ENCODE measurements at regions not wholly inside any gene's neighbourhood (a gene's known extent, or its start where the extent isn't known, plus 50 kb on each side); places are given as distances from the start of the nearest gene placed in this dataset.

GRCh38 chr13:55000043-55000442 lies 1971.4 kb downstream of the OLFM4 start:
- no peaks in the 10 kb centered on the region for H3K79me2 ChIP-seq (ENCODE audit: control insufficient read depth in 1 of 2, insufficient read depth in 2 of 2, low read length in 2 of 2)
- FAIRE-seq, result peak; percentile 98
- no peak overlapping the region for H3K56ac ChIP-seq (replicated peaks; ENCODE audit: insufficient read length, low read depth, low read length)
- H3K4me2 ChIP-seq (ENCODE audit: insufficient read depth in 1 of 2, low read depth in 2 of 2, low read length in 2 of 2), result peak overlapping the region; percentile 15 to 45; a peak in 3 of 4 replicates
- H3K27ac ChIP-seq (ENCODE audit: low read depth, low read length), result no peak overlapping the region
- ChIA-PET POLR2A (ENCODE audit: partially characterized antibody) (interaction anchor here (0.7 kb wide), 1 partner anchor 51 kb away, joined by 3 read pairs; no protein-coding TSS in a partner anchor), CTCF (ENCODE audit: partially characterized antibody) (interaction anchor here (0.8 to 1.7 kb wide), 5 partner anchors 11 to 245 kb away, joined by 3 to 6 read pairs (median 4); no protein-coding TSS in a partner anchor)
- peak overlapping the region in 1 of 4 experiments; percentile 35; a peak in 2 of 8 replicates for H3K4me3 ChIP-seq (ENCODE audit: extremely low read depth in 1 of 4, insufficient read depth in 2 of 4, low read depth in 3 of 4, low read length in 4 of 4)
- H3K23ac ChIP-seq (ENCODE audit: insufficient read length), result no peak overlapping the region
- no peak overlapping the region for H2BK12ac ChIP-seq (ENCODE audit: low read depth, low read length)
- peak overlapping the region; percentile 22 for H4K91ac ChIP-seq (replicated peaks; ENCODE audit: insufficient read length, low read length)
- no peaks in the 10 kb centered on the region for H4K20me1 ChIP-seq (replicated peaks in 1 of 2; ENCODE audit: control insufficient read depth in 1 of 2, insufficient read depth in 2 of 2, low read length in 2 of 2)
- peak overlapping the region; percentile 67; the same call in 1 of the 2 replicates for H2BK5ac ChIP-seq (ENCODE audit: low read depth, low read length)
- peaks cover 15 to 21% of the 10 kb centered on the region in 2 experiments for H3K9me3 ChIP-seq (ENCODE audit: insufficient read depth in 2 of 2, low read depth in 1 of 2, low read length in 1 of 2)
- H3K9ac ChIP-seq (replicated peaks in 1 of 4; ENCODE audit: extremely low read depth in 1 of 4, low read depth in 3 of 4, low read length in 3 of 4), result no peak overlapping the region
- H2AK5ac ChIP-seq (ENCODE audit: low read depth, low read length), result no peak overlapping the region
- peaks cover 0 to 21% (median 9%) of the 10 kb centered on the region in 4 experiments; a peak in 3 of 8 replicates for H3K36me3 ChIP-seq (ENCODE audit: control insufficient read depth in 2 of 4, insufficient read depth in 4 of 4, low read length in 3 of 4)
- no peak for DNase-seq (ENCODE audit: low read depth in 1 of 2, low spot score in 2 of 2)
- H2AFZ ChIP-seq (ENCODE audit: low read length), result no peak overlapping the region
- H2BK20ac ChIP-seq (ENCODE audit: low read length), result no peak overlapping the region
- H2BK120ac ChIP-seq (replicated peaks; ENCODE audit: low read depth, low read length), result peak overlapping the region; percentile 45
- no peaks in the 10 kb centered on the region for H3K79me1 ChIP-seq (ENCODE audit: low read depth, low read length)
- no peak overlapping the region for H3K18ac ChIP-seq (ENCODE audit: extremely low read depth, low read length)
- no peaks in the 10 kb centered on the region for H3K27me3 ChIP-seq (replicated peaks in 1 of 4; ENCODE audit: control insufficient read depth in 3 of 4, extremely low read depth in 1 of 4, insufficient read depth in 3 of 4, low read length in 3 of 4)
- peak overlapping the region; percentile 94 for H4K5ac ChIP-seq (ENCODE audit: insufficient read length, low read depth, low read length)
- H3K4me1 ChIP-seq (replicated peaks in 1 of 4; ENCODE audit: control insufficient read depth in 3 of 4, insufficient read depth in 4 of 4, low read length in 3 of 4), result peaks cover 0 to 21% (median 16%) of the 10 kb centered on the region in 4 experiments; a peak in 6 of 7 replicates
- no peak overlapping the region for H3K14ac ChIP-seq (ENCODE audit: insufficient read length)
- H2BK15ac ChIP-seq (ENCODE audit: low read length), result no peak overlapping the region
- no peaks in the 10 kb centered on the region for H3K23me2 ChIP-seq (ENCODE audit: low read depth, low read length)
- no peak overlapping the region for H4K8ac ChIP-seq (ENCODE audit: extremely low read depth, insufficient read depth, low read length)
- H3K4ac ChIP-seq (replicated peaks; ENCODE audit: insufficient read length, low read depth, low read length), result no peak overlapping the region
- 1% methylated on average over 3 of the region's 3 CpGs; no CpG with 5 or more reads in 1 of the 2 experiments for WGBS, 2 experiments (ENCODE audit: extremely low coverage in 1 of 2, insufficient coverage in 1 of 2, insufficient read length in 1 of 2, insufficient replicate concordance in 2 of 2, low coverage in 1 of 2, low lambda C conversion rate in 2 of 2, missing lambda C conversion rate in 1 of 2)
- no peak; a peak in 1 of 3 replicates for TF ChIP-seq POLR2A (IDR thresholded peaks at IDR 0.05; ENCODE audit: control extremely low read depth in 1 of 2, low read depth in 2 of 2, low read length in 2 of 2)
- TF ChIP-seq EGR1 (IDR thresholded peaks at IDR 0.05; ENCODE audit: borderline replicate concordance, low read depth, low read length), result no peak
- TF ChIP-seq RBBP5 (IDR thresholded peaks at IDR 0.05; ENCODE audit: borderline replicate concordance, low read depth, low read length), result no peak
- TF ChIP-seq SIRT6 (IDR thresholded peaks at IDR 0.05; ENCODE audit: low read length), result no peak
- no peak for TF ChIP-seq POU5F1 (IDR thresholded peaks at IDR 0.05; ENCODE audit: low read depth, low read length)
- TF ChIP-seq FOSL1 (IDR thresholded peaks at IDR 0.05; ENCODE audit: insufficient read depth, low read depth, low read length), result no peak
- no peak for TF ChIP-seq TBP (IDR thresholded peaks at IDR 0.05; ENCODE audit: low read depth, low read length)
- TF ChIP-seq PHF8 (conservative IDR thresholded peaks at IDR 0.05; ENCODE audit: low read depth, low read length), result no peak
- no peak for TF ChIP-seq KDM5A (IDR thresholded peaks at IDR 0.05; ENCODE audit: low read length)
- TF ChIP-seq TCF12 (IDR thresholded peaks at IDR 0.05; ENCODE audit: low read depth, low read length), result peak; percentile 83; the same call in 1 of the 2 replicates
- TF ChIP-seq, protein P1, sequence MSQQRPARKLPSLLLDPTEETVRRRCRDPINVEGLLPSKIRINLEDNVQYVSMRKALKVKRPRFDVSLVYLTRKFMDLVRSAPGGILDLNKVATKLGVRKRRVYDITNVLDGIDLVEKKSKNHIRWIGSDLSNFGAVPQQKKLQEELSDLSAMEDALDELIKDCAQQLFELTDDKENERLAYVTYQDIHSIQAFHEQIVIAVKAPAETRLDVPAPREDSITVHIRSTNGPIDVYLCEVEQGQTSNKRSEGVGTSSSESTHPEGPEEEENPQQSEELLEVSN (IDR thresholded peaks at IDR 0.05), result peak; percentile 55; the same call in 1 of the 2 replicates
- TF ChIP-seq SIX5 (IDR thresholded peaks at IDR 0.05; ENCODE audit: low read depth, low read length), result no peak
- peak; percentile 71 to 84; a peak in 3 of 4 replicates for TF ChIP-seq SIN3A (conservative IDR thresholded peaks at IDR 0.05 in 1 of 2, IDR thresholded peaks at IDR 0.05 in 1 of 2; ENCODE audit: low read depth in 1 of 2, low read length in 2 of 2)
- TF ChIP-seq EZH2 (IDR thresholded peaks at IDR 0.05; ENCODE audit: low read depth, low read length, severe bottlenecking), result no peak

Measured in H1 (cell line).